ENCODE measurements at regions not wholly inside any gene's neighbourhood (a gene's known extent, or its start where the extent isn't known, plus 50 kb on each side); places are given as distances from the start of the nearest gene placed in this dataset.

DNA sequence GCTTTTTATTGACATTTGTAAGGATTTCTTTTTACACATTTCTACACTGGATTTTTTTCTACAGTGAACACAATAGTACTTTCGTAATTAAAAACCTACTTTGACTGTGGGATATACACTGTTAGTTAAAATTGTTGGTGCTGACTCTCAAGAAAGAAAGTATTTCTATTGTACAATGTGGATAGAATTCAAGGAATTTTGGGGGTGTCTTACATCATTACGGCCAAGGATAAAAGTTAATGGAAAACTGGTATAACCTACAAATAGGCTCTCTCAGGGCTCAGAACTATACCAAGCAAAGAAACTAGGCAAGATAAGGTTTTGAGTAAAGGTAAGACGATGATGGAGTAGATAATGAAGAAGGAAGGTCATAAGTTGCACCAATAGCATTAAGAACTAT, 198.4 kb upstream of the PARD3B start:
- TF ChIP-seq EZH2 (IDR thresholded peaks at IDR 0.05; ENCODE audit: insufficient read depth, low read length): no peak
- TF ChIP-seq, protein P1, sequence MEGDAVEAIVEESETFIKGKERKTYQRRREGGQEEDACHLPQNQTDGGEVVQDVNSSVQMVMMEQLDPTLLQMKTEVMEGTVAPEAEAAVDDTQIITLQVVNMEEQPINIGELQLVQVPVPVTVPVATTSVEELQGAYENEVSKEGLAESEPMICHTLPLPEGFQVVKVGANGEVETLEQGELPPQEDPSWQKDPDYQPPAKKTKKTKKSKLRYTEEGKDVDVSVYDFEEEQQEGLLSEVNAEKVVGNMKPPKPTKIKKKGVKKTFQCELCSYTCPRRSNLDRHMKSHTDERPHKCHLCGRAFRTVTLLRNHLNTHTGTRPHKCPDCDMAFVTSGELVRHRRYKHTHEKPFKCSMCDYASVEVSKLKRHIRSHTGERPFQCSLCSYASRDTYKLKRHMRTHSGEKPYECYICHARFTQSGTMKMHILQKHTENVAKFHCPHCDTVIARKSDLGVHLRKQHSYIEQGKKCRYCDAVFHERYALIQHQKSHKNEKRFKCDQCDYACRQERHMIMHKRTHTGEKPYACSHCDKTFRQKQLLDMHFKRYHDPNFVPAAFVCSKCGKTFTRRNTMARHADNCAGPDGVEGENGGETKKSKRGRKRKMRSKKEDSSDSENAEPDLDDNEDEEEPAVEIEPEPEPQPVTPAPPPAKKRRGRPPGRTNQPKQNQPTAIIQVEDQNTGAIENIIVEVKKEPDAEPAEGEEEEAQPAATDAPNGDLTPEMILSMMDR (IDR thresholded peaks at IDR 0.05; ENCODE audit: insufficient read depth, low read depth, low read length): no peak
